D721Med (cell line): ENCODE measurements at regions not wholly inside any gene's neighbourhood (a gene's known extent, or its start where the extent isn't known, plus 50 kb on each side); places are given as distances from the start of the nearest gene placed in this dataset.

Experiments used
- DNase-seq: peaks from one replicate; pipeline ENCODE4 v3.0.0; 2011; ENCODE audit warnings: low spot score; ENCODE audit not compliant: insufficient read length
- FAIRE-seq: peaks from 2 replicates; lab custom pipeline; 2011; peaks lifted over from hg19 to GRCh38; lab: Jason Lieb, UNC
- CTCF ChIP-seq: IDR thresholded peaks from 2 replicates; pipeline ENCODE4 v1.5.1; 2012; ENCODE audit warnings: mild to moderate bottlenecking, control low read depth; ENCODE audit not compliant: insufficient read depth; ENCODE audit errors: missing control alignments

GRCh38 chr6:105985816-105986632 lies 100.1 kb upstream of the PRDM1 start:
- FAIRE-seq (no peak), DNase-seq (no peak)
- TF ChIP-seq CTCF = no peak

DNA sequence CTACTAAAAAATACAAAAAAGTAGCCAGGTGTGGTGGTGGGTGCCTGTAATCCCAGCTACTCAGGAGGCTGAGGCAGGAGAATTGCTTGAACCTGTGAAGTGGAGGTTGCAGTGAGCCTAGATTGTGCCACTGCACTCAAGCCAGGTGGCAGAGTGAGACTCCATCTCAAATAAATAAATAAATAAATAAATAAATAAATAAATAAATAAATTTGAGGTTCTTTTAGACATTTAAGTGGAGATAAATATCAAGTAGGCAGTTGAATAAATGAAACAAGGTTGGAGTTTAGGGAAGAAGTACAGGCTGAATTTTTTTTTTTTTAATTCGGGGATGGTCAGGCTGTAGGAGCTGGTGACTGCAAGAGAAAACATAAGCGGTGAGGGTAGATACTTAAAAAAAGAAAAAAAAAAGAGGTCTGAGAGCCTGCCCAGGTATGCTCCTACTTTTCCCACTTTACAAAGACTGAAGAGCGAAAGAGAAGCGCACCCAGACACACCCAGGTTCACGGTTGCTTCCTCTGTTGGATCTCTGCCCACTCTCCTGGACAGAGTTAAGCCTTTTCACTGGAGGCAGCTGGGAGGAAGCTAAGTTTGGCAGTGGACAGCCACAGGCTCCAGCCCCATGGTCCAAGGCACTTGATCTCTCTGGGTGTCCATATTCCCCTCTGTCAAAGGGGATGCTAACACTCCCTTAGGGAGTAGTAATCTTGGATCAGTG lies 100.9 kb upstream of the PRDM1 start:
- no peak for TF ChIP-seq CTCF
- FAIRE-seq (no peak), DNase-seq (no peak)

- FAIRE-seq (no peak), DNase-seq (no peak)
- TF ChIP-seq CTCF = no peak
These were observed 102.4 kb upstream of the PRDM1 start for GRCh38 chr6:105983763-105984162.

- TF ChIP-seq CTCF = no peak
- FAIRE-seq (no peak), DNase-seq (no peak)
These were observed 103.2 kb upstream of the PRDM1 start for GRCh38 chr6:105982761-105983540.

- FAIRE-seq (no peak), DNase-seq (no peak)
- TF ChIP-seq CTCF = no peak
These were observed 104.2 kb upstream of the PRDM1 start for GRCh38 chr6:105981888-105982358.

GRCh38 chr6:105981002-105981887 lies 104.9 kb upstream of the PRDM1 start:
- FAIRE-seq (no peak), DNase-seq (no peak)
- TF ChIP-seq CTCF = no peak
